ENCODE measurements at regions not wholly inside any gene's neighbourhood (a gene's known extent, or its start where the extent isn't known, plus 50 kb on each side); places are given as distances from the start of the nearest gene placed in this dataset.

GRCh38 chr12:97182769-97183168 is 275.7 kb downstream of the NEDD1 start:
- Histone ChIP-seq H3K27me3 (no peaks in the 10 kb centered on the region), H3K4me2 (no peak overlapping the region), H3K4me1 (ENCODE audit: insufficient read depth) (no peaks in the 10 kb centered on the region), H2AFZ (no peak overlapping the region), H3K4me3 (no peak overlapping the region), H3K27ac (no peak overlapping the region), H3K9me3 (ENCODE audit: low read depth) (no peaks in the 10 kb centered on the region), H3K9me2 (replicated peaks; ENCODE audit: insufficient read depth) (no peaks in the 10 kb centered on the region), H3K36me3 (replicated peaks; ENCODE audit: insufficient read depth, low read depth) (no peaks in the 10 kb centered on the region), H3K79me2 (no peaks in the 10 kb centered on the region), H4K20me1 (ENCODE audit: insufficient read depth, poor library complexity, severe bottlenecking) (no peaks in the 10 kb centered on the region)
- DNase-seq (ENCODE audit: low spot score), result no peak
- 22% methylated on average over 4 of the region's 4 CpGs for WGBS (ENCODE audit: low lambda C conversion rate, missing lambda C conversion rate)
- TF ChIP-seq EZH2 (IDR thresholded peaks at IDR 0.05; ENCODE audit: borderline replicate concordance) (no peak), CTCF (IDR thresholded peaks at IDR 0.05; ENCODE audit: poor library complexity) (no peak), EZH2phosphoT487 (IDR thresholded peaks at IDR 0.05; ENCODE audit: low read depth, severe bottlenecking, unreplicated experiment) (no peak)

- Histone ChIP-seq H3K27me3 (no peaks in the 10 kb centered on the region), H3K9me3 (ENCODE audit: low read depth) (no peaks in the 10 kb centered on the region), H4K20me1 (ENCODE audit: insufficient read depth, poor library complexity, severe bottlenecking) (no peaks in the 10 kb centered on the region), H3K4me3 (no peak overlapping the region), H3K9me2 (replicated peaks; ENCODE audit: insufficient read depth) (no peaks in the 10 kb centered on the region), H2AFZ (no peak overlapping the region), H3K4me2 (no peak overlapping the region), H3K4me1 (ENCODE audit: insufficient read depth) (no peaks in the 10 kb centered on the region), H3K36me3 (replicated peaks; ENCODE audit: insufficient read depth, low read depth) (no peaks in the 10 kb centered on the region), H3K79me2 (no peaks in the 10 kb centered on the region), H3K27ac (no peak overlapping the region)
- TF ChIP-seq CTCF (IDR thresholded peaks at IDR 0.05; ENCODE audit: poor library complexity) (no peak), EZH2phosphoT487 (IDR thresholded peaks at IDR 0.05; ENCODE audit: low read depth, severe bottlenecking, unreplicated experiment) (no peak), EZH2 (IDR thresholded peaks at IDR 0.05; ENCODE audit: borderline replicate concordance) (no peak)
- no peak for DNase-seq (ENCODE audit: low spot score)
- WGBS (ENCODE audit: low lambda C conversion rate, missing lambda C conversion rate), result 94% methylated on average over 3 of the region's 3 CpGs
Observed at GRCh38 chr12:97184127-97184773, 277.2 kb downstream of the NEDD1 start.

DNA sequence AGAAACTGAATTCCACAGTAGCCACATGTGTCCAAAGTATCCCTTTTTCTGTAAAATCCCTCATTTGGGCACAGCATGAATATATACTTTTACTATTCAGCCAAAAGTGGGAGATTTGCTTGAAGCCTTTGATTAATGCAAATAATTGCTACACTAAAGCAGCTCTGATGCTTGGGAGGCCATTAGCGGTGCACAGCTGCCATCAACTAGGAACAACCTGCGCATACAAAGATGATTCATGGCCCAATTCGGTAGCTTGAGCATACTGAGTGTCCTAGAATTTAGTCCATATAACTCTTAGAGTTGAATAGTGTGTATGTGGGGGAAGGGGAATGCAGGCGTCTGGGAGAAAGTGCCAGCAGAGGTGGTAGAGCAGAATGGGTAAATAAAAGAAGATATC is 277.0 kb upstream of the RMST start:
- TF ChIP-seq EZH2 (IDR thresholded peaks at IDR 0.05; ENCODE audit: borderline replicate concordance) (no peak), EZH2phosphoT487 (IDR thresholded peaks at IDR 0.05; ENCODE audit: low read depth, severe bottlenecking, unreplicated experiment) (no peak), CTCF (IDR thresholded peaks at IDR 0.05; ENCODE audit: poor library complexity) (no peak)
- H2AFZ ChIP-seq, result no peak overlapping the region
- 90% methylated on average over 4 of the region's 4 CpGs for WGBS (ENCODE audit: low lambda C conversion rate, missing lambda C conversion rate)
- H3K79me2 ChIP-seq, result no peaks in the 10 kb centered on the region
- no peaks in the 10 kb centered on the region for H4K20me1 ChIP-seq (ENCODE audit: insufficient read depth, poor library complexity, severe bottlenecking)
- H3K4me1 ChIP-seq (ENCODE audit: insufficient read depth), result no peaks in the 10 kb centered on the region
- no peak overlapping the region for H3K27ac ChIP-seq
- no peaks in the 10 kb centered on the region for H3K36me3 ChIP-seq (replicated peaks; ENCODE audit: insufficient read depth, low read depth)
- H3K9me3 ChIP-seq (ENCODE audit: low read depth), result no peaks in the 10 kb centered on the region
- DNase-seq (ENCODE audit: low spot score), result no peak
- no peaks in the 10 kb centered on the region for H3K27me3 ChIP-seq
- no peak overlapping the region for H3K4me2 ChIP-seq
- no peak overlapping the region for H3K4me3 ChIP-seq
- H3K9me2 ChIP-seq (replicated peaks; ENCODE audit: insufficient read depth), result no peaks in the 10 kb centered on the region
